DMS79 treated with DMSO at 0.1 percent for 48 hours (cell line): ENCODE measurements at regions not wholly inside any gene's neighbourhood (a gene's known extent, or its start where the extent isn't known, plus 50 kb on each side); places are given as distances from the start of the nearest gene placed in this dataset.
"Not testable (repeated sequence)": the region's sequence is repeated elsewhere in the genome, so short reads cannot be mapped to it uniquely, and the experiment has no call there.

Experiments used
- DNase-seq: peaks from one replicate; lab custom pipeline; 2025; lab: John Stamatoyannopoulos, UW

DNA sequence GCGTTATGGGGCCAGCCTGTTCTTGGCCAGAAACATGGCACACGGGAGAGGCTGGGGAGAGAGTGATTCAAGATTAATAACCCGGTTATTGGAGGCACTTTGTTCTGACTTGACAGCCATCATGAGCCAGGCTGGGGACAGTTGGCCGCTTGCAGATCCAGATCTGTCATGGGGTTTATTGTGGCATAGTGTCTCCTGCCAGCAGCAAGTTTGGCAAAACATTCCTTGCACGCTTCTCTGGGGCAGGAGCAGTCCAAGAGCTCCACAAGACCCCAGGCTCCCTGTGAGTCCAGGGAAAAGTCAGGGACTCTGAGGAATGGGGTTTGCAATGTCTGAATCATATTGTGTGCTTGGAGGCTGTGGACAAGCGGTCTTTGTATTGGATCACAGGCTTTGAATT is 270.4 kb downstream of the MIAT start:
- no peak for DNase-seq

GRCh38 chr22:26931471-26931870 is 274.1 kb downstream of the MIAT start:
- no peak for DNase-seq

GRCh38 chr22:26933105-26933590 is 275.8 kb downstream of the MIAT start:
- DNase-seq = no peak

DNA sequence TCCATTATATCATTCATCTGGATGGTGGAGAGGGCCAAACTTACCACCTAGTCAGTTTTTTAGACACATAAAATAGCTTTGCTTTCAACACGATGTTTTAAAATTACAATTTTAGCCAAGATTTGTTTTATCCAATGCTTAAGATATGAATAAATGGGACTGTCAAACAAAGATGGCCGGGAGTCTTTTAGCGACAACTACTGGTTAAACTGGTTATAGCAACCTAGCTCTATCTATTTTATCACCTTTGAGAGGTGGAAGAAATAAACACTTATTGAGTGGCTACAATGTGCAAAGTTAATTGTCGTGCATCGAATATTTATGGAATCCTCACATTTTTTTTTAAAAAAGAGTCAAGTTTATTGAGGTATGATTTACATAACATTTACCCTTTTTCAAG is 279.8 kb downstream of the MIAT start:
- no peak for DNase-seq

- DNase-seq = no peak
Observed at GRCh38 chr22:26939466-26939865, 282.1 kb downstream of the MIAT start.

- DNase-seq = no peak
Observed at GRCh38 chr22:26941896-26942636, 284.7 kb downstream of the MIAT start.

GRCh38 chr22:26942637-26942957 is 285.2 kb downstream of the MIAT start:
- no peak for DNase-seq

DNA sequence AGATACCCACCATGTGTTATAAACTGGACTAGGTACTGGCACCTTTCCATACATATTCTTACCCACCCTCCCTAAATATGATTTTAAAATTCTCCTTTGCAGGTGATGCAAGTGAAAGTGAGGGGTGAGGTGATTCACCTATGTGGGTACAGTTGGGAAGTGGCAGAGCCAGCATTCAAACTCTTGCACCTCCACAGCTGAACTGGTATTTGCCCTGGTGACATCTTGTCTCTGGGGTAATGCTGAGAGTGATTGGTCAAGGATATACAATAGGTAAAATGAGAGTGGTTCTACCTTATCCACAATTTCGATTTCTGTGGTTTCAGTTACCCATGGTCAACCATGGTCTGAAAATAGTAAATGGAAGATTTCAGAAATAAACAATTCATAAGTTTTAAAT is 288.2 kb downstream of the MIAT start:
- DNase-seq = no peak

- DNase-seq = no peak
Observed at GRCh38 chr22:26949193-26949592, 291.8 kb downstream of the MIAT start.

DNA sequence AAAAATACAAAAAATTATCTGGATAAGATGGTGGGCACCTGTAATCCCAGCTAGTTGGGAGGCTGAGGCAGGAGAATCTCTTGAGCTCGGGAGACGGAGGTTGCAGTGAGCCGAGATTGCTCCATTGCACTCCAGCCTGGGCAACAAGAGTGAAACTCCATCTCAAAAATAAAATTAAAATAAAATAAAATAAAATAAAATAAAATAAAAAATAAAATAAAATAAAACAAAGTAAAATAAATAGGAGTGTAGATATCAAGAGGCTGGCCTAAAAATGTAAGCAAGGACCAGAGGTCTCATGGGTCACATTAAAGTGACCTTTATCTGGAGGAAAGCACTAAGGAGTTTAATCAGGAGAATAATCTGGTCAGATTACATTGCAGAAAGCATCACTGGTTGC is 293.8 kb downstream of the MIAT start:
- DNase-seq = not testable (repeated sequence)

GRCh38 chr22:26952004-26952403 is 294.6 kb downstream of the MIAT start:
- DNase-seq = no peak

GRCh38 chr22:26952451-26953011 is 295.1 kb downstream of the MIAT start:
- no peak for DNase-seq

DNA sequence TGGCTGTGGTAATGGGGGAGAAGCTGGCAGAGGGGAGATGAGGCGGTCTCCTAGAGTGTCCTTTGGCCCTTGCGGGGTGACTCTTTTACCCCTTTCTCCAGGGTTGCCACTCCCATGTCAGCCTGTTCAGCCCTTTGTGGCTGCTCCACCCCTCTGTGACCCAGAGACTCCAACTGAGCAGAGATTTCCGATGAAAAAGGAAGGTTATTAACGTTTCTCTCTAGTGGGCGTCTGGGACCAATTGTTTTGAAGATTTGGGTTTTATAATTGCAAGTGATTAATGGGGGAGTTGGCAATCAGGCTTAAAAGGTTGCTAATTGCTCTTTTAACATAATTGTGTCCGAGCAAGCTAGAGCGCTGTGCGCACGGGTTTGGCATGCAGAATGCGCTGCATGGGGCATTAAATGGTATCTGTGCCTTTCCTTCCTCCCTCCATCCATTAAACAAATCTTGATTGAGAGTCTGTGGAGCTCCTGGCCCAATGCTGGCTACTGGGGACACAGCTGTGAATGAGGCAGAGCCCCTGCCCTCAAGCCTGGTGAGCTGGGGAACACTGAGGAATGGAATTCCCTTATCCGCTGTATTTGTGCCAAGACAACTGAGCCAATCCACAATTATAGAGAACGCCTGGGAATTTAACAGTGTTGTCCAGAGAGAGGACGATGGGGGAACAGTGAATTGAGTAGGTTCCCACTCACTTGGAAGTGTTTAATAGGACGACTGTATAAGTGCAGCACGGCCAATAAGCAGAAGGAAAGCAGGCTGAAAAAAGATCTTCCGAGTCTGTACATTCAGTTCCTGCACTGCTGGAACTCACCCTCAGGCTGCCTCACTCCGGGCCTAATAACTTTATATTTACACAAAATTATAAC is 295.9 kb downstream of the MIAT start:
- DNase-seq = no peak

DNA sequence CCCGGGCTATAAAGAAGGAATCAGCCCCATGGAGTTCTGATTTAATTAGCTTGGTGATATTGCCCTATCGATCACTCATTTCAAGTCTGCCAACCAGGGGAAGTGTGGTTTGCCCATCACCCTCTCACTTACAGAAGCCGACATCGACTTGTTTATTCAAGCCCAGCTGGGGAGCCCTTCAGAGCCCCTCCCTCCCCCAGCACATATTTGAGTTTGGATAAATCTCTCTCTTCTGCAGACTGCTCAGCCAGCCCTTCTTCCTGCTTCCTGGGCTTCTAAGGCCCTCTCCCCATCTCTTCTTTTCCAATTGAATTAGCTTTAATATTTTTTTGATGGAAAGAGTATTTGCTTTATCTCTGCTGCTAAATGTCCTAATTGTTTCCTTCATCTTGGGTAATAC is 299.0 kb downstream of the MIAT start:
- DNase-seq = no peak

GRCh38 chr22:26957176-26957575 is 299.8 kb downstream of the MIAT start:
- DNase-seq = no peak

GRCh38 chr22:26957897-26958296 is 300.5 kb downstream of the MIAT start:
- DNase-seq = no peak

DNA sequence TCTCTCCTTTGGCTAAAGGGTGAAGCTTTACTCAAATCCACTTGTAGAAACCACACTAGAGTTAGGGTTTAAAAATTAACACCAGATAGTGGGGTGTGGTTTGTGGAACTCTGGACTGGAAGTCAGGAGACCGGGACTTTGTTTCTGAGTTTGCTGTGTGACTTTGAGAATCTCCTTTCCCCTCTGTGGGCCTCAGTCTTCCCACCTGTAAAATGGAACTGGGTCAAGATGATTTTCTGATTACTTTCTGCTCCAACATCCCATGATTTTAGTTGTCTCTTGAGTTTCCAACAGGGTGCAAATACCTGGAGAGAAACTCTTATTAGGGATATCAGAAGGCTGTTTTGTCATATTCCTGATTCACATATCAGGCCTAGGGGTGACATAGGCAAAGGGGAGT is 301.0 kb downstream of the MIAT start:
- no peak for DNase-seq

- no peak for DNase-seq
Observed at GRCh38 chr22:26964642-26965041, 307.3 kb downstream of the MIAT start.

DNA sequence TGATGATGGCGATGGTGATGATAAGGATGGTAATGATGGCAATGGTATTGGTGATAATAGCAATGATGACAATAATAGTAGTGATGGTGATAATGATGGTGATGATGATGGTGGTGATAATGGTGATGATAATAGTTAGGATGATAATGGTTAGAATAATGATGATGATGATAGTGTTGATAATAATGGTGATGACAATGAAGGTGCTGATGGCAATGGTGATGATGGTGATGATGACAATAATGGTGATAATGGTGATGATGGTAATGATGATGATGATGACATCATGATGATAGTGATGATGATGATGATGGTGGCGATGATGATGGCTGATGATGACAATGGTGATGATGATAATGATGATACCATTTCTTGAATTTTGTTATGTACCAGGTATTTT is 309.9 kb downstream of the MIAT start:
- DNase-seq = no peak

- DNase-seq = no peak
Observed at GRCh38 chr22:26968859-26969523, 311.6 kb downstream of the MIAT start.

DNA sequence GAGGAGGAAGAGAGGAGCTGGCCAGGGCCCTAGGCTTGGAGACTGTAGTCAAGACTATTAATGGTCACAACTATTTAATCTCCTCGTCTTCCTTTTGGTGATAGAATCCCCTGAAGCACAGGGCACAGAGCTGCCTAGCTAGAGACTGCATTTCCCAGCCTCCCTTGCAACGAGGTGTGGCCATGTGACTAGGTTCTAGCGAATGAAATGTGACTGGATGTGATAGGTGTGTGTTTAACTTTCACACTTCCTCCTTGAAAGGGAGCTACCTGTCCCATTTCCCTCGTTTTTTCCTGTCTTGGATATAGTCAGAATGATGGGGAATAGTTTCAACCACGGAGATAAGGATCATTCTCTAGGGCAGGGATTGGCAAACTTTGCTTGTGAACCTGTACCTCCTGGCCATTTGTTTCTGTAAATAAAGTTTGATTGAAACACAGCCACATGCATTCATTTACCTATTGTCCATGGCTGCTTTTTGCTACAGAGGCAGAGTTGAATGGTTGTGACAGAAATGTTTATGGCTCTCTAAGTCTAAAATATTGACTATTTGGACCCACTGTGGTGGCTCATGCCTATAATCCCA is 313.5 kb downstream of the MIAT start:
- no peak for DNase-seq

DNA sequence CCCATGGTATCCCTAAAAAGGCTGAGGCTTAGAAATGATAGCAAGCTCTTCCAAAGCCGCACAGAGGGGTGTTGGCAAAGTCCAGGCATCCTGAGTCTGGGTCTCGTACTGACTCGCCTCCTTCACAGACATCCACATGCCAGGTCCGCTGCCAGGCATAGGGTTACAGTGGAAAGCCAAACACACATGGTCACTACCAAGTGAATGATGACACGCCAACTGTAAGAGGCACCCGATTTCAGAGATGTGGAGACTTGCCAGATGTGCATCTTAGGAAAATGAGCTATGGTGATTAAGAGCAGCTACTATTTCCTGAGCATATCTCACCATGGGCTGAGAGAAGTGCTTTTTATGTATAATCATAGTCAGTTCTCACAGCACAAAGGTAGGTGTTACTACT is 314.9 kb downstream of the MIAT start:
- DNase-seq = no peak
